HL-60 (cell line): ENCODE measurements at regions not wholly inside any gene's neighbourhood (a gene's known extent, or its start where the extent isn't known, plus 50 kb on each side); places are given as distances from the start of the nearest gene placed in this dataset.

Experiments used
- DNase-seq, 2 experiments: peaks; one replicate each; pipeline ENCODE4 v3.0.0-alpha.2; 2010 to 2020; ENCODE audit warnings: low read depth in 1 of 2, low spot score in 1 of 2
- H3K27ac ChIP-seq: fragments of 250-450 bp; sonication (Bioruptor Pico); replicated peaks from 2 replicates; pipeline ENCODE4 v1.5.1; 2020; ENCODE audit warnings: mild to moderate bottlenecking, moderate library complexity
- H3K27me3 ChIP-seq: fragments of 250-450 bp; sonication (Bioruptor Pico); 2 replicates; pipeline ENCODE4 v1.5.1; 2021; ENCODE audit warnings: mild to moderate bottlenecking, moderate library complexity; ENCODE audit not compliant: insufficient read depth, poor library complexity, severe bottlenecking
- H3K4me3 ChIP-seq: replicated peaks from 2 replicates; pipeline ENCODE4 v1.5.1; 2011; ENCODE audit warnings: mild to moderate bottlenecking, control low read depth, low read length; ENCODE audit not compliant: insufficient read depth
- CTCF ChIP-seq: IDR thresholded peaks from one replicate; pipeline ENCODE4 v1.5.1; 2011; ENCODE audit warnings: low read length, control low read depth, inconsistent platforms; ENCODE audit not compliant: insufficient read depth
- GABPA ChIP-seq: IDR thresholded peaks from 2 replicates; pipeline ENCODE4 v1.6.1; 2012; ENCODE audit warnings: low read depth
- POLR2AphosphoS5 ChIP-seq: IDR thresholded peaks from 2 replicates; pipeline ENCODE4 v1.6.1; 2012; ENCODE audit warnings: low read depth
- REST ChIP-seq: IDR thresholded peaks from 2 replicates; pipeline ENCODE4 v1.6.1; 2012; ENCODE audit warnings: low read depth; ENCODE audit not compliant: insufficient replicate concordance
- SPI1 ChIP-seq: IDR thresholded peaks from 2 replicates; pipeline ENCODE4 v1.6.1; 2012; ENCODE audit warnings: low read depth, mild to moderate bottlenecking, borderline replicate concordance

- no peak for TF ChIP-seq REST
- no peak for TF ChIP-seq POLR2AphosphoS5
- TF ChIP-seq SPI1 = no peak
- no peak for TF ChIP-seq CTCF
- TF ChIP-seq GABPA = no peak
- H3K4me3 ChIP-seq = no peak overlapping the region
- no peak overlapping the region for H3K27ac ChIP-seq
- DNase-seq = no peak
- H3K27me3 ChIP-seq = no peaks in the 10 kb centered on the region
Observed at GRCh38 chr12:105485321-105485910, 154.9 kb downstream of the C12orf75 start.

- no peak overlapping the region for H3K27ac ChIP-seq
- DNase-seq = no peak
- TF ChIP-seq CTCF = no peak
- TF ChIP-seq POLR2AphosphoS5 = no peak
- TF ChIP-seq GABPA = no peak
- no peak for TF ChIP-seq SPI1
- TF ChIP-seq REST = no peak
- H3K27me3 ChIP-seq = no peaks in the 10 kb centered on the region
- no peak overlapping the region for H3K4me3 ChIP-seq
Observed at GRCh38 chr12:105485921-105486320, 155.4 kb downstream of the C12orf75 start.

- TF ChIP-seq SPI1 (no peak), REST (no peak), POLR2AphosphoS5 (no peak), GABPA (no peak), CTCF (no peak)
Observed at GRCh38 chr12:105487963-105488362, 157.5 kb downstream of the C12orf75 start.

More at GRCh38 chr12:105487963-105488362, 157.5 kb downstream of the C12orf75 start:
- no peak overlapping the region for H3K27ac ChIP-seq
- no peak overlapping the region for H3K4me3 ChIP-seq
- no peak for DNase-seq
- H3K27me3 ChIP-seq = no peaks in the 10 kb centered on the region
